ENCODE measurements at regions not wholly inside any gene's neighbourhood (a gene's known extent, or its start where the extent isn't known, plus 50 kb on each side); places are given as distances from the start of the nearest gene placed in this dataset.

- TF ChIP-seq POLR2A (IDR thresholded peaks at IDR 0.05; ENCODE audit: borderline replicate concordance, extremely low read depth, insufficient read depth, insufficient read length): no peak
- TF ChIP-seq EZH2 (IDR thresholded peaks at IDR 0.05): no peak
- no peak for TF ChIP-seq POLR2AphosphoS5 (IDR thresholded peaks at IDR 0.05; ENCODE audit: low read depth, low read length)
- no peak for TF ChIP-seq CTCF (IDR thresholded peaks at IDR 0.05 in 2 of 3, conservative IDR thresholded peaks at IDR 0.05 in 1 of 3; ENCODE audit: borderline replicate concordance in 1 of 3, insufficient read depth in 1 of 3, low read depth in 2 of 3, low read length in 2 of 3)
- TF ChIP-seq EGR1 (IDR thresholded peaks at IDR 0.05; ENCODE audit: low read depth): no peak
- TF ChIP-seq REST (IDR thresholded peaks at IDR 0.05; ENCODE audit: low read depth): no peak
- TF ChIP-seq TCF7L2 (IDR thresholded peaks at IDR 0.05; ENCODE audit: borderline replicate concordance, extremely low read depth, insufficient read depth, insufficient read length): no peak
- no peak for TF ChIP-seq SIN3A (IDR thresholded peaks at IDR 0.05; ENCODE audit: low read depth)
- TF ChIP-seq ZBTB33 (IDR thresholded peaks at IDR 0.05; ENCODE audit: extremely low read depth, insufficient replicate concordance, low read length): no peak
- no peak for TF ChIP-seq ZFX (IDR thresholded peaks at IDR 0.05)
- no peak for TF ChIP-seq SP1 (IDR thresholded peaks at IDR 0.05; ENCODE audit: low read depth)
- no peak for TF ChIP-seq ZNF274 (IDR thresholded peaks at IDR 0.05; ENCODE audit: low read depth, low read length)
- TF ChIP-seq RAD21 (IDR thresholded peaks at IDR 0.05; ENCODE audit: low read depth): no peak
- no peak for TF ChIP-seq YY1 (IDR thresholded peaks at IDR 0.05; ENCODE audit: extremely low read depth, insufficient replicate concordance, low read depth, low read length)
These were observed 78.5 kb upstream of the AHI1 start for GRCh38 chr6:135576055-135576454.
